Hypothalamus (tissue), 51 donors: ENCODE measurements at regions not wholly inside any gene's neighbourhood (a gene's known extent, or its start where the extent isn't known, plus 50 kb on each side); places are given as distances from the start of the nearest gene placed in this dataset.

Experiments
- DNase-seq, 51 donors: peaks; one replicate each; lab custom pipeline; 2025; lab: John Stamatoyannopoulos, UW

DNA sequence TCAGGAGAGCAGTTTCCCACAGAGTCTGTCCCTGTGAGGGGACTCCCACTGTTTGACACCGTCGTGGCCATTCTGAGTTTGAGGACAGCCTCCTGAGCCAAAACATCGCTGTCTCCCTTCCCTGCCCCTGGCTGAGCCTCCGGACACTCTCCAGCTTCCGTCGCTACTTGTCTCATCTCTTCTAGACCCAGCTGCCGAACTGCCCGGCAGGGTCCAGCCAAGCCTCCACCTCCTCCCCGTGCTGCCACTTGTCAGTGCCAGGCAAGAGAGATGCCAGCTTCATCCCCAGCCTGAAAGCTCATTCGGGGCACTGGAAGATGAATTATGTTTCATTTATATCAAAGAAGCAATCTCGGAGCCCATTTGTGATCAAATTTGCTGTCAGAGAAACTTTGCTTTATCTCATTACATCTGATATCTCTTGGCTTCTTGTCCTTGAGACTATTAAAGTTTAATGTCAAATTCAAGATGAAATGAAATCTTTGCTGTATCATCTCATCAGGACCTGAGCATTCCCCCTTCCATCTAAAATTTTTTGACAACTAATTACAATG, 283.9 kb downstream of the BUD13 start:
- no peak for DNase-seq

DNA sequence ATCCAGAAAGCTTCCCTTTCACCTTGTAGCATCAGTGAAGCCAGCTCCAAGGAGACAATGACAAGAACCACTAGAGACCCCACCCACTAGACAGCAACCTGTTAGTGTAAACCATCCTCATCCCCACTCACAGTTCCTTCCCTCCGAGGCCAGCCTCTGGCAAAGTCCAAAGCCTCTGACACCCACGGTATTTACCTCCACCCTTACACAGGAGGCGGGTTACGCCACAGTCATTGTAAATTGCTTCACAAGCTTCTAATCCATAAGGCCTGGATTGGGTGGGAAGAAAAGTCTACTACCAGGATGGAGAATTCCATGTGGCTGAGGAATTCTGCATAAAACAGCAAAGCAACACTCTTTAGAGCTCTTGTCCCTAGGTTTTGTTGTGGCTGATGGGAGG, 287.4 kb downstream of the BUD13 start:
- no peak for DNase-seq

DNA sequence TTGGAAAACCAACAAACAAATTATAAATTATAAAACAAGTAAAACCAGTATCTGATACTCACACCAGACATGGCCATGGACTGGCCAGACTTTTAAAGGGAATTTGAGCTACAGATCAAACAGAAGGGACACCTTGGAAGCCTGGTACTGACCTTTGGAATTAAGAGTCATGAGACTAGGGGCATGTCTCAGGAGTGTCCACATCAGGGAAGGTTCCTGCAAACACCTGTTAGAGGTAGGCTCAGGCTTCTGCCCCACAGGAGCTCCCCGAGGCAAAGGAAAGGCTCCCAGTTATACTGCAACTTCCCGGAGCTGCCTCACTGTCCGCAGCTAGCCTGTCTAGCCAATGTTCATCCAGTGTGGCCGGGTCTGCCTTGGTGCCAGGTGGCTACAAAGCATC, 290.1 kb downstream of the BUD13 start:
- DNase-seq = no peak

DNA sequence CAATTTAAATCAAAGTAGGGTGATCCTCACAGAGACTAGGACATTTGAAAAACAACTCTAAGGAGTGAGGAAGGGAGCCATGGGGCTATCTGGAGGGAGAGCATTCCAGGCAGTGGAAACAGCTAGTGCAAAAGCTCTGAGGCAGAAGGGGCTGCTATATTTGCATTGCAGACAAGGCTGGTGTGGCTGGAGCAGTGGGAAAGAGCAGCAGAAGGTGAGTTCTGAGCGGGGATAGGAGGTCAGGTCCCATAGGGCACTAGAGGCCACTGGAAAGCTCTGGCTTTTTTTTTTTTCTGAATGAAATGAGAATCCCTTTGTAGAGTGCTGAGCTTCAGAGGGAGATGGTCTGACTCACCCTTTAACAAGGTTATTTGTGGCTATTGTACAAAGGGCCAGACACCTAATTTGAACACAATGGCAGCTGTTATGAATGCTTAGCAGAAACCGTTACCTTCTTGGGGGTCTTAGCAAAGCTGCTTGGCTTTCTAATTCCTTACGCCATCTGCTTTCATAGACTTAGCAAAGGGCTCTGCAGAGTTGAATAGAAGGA, 291.6 kb downstream of the BUD13 start:
- no peak for DNase-seq

DNA sequence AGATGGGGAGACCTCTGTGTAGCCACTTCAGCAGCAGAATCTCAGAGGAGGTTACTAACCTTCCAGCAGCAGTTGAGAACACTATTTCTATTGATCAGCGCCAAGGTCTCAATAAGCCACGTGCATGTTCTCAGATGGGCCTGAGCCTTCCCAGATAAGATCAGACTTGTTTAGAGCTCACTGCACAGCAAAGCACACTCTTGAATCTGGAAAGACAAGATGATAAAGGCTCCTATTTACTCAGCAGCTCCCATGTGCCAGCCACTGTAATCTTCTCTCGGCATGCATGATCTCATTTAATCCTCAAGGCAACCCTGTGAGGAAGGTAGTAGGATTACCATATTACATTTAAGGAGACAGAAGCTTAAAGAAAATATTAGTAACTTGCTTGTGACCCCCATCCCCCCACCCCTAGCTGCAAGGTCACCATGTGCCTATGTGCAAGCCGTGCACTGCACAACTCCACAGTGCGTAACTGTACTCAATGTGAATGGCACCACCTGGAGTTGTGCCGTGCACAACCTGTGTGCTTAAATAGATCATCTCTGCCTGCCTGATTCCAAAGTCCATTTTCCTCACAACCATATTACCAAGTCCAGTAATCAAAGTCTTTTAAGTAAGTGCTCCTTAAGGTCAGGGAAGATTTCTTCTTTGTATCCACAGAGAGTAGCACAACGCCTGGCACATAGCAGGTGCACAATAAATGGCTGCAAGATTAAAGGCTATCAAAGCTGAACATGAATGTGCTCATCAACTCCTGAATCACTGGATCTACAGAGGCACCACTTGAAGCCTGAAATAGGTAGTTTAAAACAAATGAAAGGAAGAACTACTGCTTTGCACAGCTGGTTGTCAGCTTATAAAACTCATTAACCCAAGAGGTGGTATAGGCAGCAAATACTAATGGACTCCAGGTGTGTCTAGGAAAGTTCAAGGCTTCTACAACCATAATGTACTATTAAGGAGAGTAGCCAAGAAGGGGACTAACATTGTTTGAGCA, 293.8 kb downstream of the BUD13 start:
- no peak for DNase-seq

DNA sequence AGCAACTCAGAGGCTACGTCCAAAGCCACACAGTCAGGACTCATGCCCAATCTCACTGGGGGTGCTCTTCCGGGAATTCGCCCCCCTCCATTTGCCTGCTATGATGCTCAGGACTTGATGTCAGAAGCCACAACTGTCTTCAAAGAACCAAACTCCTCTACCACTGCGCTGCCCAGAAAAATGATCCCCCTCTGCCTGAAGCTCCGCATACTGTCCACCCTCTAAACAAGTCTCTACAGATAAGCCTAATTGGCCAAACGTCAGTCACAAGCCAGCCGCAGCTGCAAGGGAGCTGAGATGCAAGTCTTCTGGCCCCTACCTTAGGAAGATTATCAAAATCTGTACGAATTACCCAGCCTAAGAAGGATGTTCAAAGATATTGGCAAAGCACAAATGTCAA, 294.6 kb downstream of the BUD13 start:
- no peak for DNase-seq

DNA sequence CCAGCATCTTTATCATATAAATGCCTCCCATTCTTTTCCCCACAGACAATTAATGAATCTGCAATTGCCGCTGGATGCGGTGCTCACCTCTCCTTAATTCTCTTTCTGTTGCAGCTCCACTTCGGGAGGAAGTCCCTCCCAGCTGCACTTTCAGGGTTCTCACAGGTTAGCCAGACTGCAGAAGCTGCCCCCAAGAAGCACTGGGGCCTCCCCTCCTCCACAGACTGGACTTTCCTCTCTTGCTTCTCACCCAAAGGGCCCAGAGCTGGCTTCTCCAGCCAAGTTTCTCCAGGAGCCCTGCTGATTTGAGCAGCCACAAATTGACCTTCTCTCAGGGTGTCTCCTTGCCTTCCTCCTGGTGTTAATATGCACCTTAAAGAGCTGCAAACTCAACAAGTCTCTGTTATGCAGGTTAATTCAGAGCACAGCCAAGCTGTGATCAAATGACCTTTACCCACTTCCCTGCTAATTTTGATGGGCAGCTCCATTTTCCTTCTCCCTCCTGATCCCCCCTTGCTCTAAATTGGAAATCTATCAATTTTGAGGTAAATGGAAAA, 298.9 kb downstream of the BUD13 start:
- DNase-seq = no peak

DNA sequence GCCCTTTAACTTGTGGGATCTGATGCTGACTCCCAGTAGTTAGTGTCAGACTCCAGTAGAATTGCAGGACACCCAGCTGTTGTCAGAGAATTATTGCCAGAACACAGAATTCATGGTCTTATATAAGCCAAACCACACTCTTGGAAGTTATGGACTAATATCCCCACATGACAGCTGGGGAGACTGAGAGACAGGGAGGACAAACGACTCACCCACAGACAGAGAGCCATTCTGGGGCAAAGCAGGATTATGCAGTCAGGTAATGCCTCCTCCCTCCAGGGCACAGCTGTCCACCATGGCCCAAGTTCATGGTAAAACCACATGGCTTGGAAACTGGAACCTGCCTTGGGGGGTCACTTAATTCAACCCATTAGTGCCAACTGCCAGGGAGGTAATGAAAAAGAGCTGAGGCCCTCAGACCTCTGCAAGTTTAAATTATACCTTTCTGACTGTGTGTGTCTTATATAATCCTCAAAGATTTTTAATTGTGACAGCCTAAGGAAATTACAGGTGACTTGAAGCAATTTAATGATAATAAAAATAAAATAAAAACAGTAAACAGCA, 299.5 kb downstream of the BUD13 start:
- no peak for DNase-seq

DNA sequence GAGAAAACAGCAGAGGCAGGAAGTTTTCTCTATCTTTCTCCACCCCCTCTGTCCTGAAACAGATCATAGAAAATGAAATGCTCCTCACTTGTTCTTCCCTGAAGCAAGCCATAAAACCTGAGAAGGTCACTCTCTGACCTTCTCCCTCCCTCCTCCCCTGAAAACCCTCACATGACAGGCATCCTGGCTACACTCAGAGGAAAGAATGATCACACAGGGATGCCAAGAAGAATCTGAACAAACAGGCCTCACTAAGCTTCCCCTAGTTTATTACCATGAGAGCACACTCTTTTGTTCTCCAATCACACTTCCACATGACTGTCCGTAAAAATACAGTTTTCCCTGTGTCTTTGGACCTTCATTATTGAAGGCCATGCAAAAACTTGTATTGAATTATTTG, 300.1 kb downstream of the BUD13 start:
- DNase-seq = no peak

DNA sequence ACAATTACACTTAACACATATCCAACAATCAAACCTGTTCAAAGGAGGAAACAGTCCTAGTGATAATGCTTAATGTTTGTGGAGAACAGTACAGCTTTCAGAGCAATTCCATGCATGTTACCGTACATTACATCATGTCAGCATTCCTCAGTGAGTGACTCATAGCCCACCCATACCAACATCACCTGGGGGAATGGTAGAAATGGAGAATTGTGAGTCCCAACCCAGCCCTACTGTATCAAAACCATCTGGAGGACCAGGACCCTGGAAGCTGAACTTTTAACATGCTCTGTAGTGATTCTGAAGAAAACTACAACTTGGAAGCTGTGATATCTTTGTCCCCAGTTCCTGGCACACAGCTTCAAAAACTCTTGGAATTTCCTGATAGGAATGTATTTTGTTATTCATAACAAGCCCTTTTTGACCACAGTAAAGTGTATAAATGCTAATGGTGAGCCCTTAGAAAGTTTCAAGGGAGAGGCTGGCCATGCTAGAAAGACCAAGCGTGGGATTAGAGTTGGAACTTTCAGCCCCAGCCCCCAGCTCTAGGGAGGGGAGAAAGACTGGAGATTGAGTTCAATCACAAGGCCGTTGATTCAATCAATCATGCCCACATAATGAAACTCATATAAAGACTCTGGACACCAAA, 301.1 kb downstream of the BUD13 start:
- DNase-seq = no peak

DNA sequence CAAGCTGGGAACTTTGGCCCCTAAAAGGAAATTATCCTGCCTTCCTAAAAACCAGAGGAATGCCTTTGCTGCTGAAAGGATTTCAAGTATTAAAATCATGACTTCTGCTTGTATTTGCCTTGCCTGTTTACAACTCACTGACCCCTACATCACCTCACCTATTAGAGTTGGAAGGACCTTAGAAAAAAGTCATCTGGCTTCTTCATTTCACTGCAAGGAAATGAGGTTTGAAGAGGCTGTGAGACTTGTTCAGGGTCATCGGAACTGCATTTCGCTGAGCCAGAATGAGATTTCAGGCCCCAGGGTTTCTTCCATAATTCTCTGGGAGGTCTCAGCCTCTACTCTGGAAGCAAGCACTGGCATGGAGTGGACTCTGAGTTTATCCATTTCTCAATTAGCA, 304.1 kb downstream of the BUD13 start:
- no peak for DNase-seq

DNA sequence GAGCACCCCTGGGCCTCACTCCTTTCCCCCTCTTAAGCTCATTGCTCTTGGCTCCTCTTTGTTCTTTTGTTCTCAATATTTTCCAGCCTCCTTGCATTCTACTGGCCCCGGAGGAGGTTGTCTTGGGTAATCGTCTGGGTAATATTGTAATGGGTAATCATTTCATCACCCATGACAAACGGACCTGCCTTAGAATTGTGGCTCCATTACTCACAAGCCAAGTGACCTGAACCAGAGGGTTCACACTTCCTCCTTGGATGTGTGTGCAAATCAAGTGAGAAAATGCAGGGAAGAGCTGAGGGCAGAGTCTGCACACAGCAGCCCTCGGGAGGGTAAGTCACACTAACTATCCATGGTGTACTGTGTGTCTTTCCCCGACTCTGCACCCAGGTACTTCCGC, 305.0 kb downstream of the BUD13 start:
- DNase-seq = no peak

DNA sequence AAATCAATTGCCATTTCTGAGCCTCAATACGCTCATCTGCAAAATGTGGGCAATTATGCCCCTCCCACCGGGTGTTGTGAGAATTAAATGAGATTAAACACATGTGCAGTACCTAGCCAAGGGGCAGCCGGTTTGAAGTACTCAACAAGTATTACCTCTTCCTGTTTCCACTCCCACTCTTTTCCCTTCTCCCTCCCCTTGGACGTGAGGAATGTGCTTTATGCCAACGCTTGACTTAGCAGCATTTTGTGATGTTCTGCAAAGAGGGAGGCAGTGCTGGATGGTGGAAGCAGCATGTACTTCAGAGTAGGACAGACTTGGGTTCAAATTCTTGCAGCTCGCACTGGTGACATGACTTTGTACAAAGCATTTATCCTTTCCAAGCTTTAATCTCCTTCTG, 306.0 kb downstream of the BUD13 start:
- no peak for DNase-seq

DNA sequence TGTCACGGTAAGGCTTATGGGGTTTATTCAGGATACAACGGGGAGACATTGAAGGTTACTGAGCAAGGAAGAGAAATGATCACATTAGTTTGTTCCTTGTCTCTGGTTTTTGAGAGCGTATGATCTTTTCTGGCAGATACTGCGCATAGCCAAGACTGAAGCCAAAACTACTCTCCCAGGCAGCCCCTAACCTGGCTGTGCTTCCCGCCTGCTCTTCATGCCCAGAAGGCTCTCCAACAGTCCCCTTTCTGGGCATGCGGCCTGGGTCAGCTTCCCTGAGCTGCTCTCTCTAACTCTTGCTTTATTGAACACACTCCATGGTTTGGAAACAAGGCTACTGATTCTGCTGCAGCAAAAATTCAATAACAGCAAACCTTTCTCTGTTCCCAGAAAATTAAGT, 306.6 kb downstream of the BUD13 start:
- DNase-seq = peak in 24 of 51 donors; percentile 3 to 57 (median 28)

DNA sequence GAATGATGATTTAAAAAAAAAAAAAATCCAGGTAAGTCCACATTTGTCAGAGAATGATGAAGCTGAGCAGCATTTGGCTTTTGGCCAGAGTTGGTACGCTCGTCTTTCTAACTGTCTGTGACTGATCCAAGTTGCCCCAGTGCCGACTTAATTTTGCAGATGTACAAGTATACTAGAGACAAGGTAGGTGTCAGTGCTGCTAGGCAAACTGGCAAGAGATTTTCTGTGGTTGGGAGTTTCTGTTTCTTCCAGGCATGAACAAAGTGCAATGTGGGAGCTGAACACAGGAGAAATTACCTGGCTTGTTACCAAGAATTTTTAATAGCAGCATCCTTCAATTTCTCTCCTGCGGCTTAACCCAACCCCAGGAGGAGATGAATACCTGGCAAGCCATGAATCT, 307.7 kb downstream of the BUD13 start:
- peak in 1 of 51 donors; percentile 19 for DNase-seq

DNA sequence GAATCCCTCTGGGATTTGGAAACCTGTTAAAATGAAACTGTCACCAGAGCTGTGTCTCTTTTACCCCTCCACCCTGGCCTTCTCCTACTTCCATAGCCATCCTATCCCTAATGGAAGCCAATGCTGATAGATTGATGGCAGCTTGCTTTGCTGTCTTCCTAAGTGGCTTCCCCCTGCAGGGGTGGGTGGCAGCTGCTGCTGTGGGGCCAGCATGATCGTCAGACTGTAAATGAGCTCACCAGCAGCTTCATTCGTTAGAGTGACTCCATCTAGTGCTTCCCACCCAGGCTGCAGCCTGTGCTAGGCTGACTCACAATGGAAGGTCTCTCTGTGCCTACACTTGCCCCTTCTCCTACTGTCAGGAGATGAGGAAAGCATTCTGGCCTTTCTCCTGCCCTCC, 311.0 kb downstream of the BUD13 start:
- peak in 3 of 51 donors; percentile 5 to 43 (median 22) for DNase-seq

DNA sequence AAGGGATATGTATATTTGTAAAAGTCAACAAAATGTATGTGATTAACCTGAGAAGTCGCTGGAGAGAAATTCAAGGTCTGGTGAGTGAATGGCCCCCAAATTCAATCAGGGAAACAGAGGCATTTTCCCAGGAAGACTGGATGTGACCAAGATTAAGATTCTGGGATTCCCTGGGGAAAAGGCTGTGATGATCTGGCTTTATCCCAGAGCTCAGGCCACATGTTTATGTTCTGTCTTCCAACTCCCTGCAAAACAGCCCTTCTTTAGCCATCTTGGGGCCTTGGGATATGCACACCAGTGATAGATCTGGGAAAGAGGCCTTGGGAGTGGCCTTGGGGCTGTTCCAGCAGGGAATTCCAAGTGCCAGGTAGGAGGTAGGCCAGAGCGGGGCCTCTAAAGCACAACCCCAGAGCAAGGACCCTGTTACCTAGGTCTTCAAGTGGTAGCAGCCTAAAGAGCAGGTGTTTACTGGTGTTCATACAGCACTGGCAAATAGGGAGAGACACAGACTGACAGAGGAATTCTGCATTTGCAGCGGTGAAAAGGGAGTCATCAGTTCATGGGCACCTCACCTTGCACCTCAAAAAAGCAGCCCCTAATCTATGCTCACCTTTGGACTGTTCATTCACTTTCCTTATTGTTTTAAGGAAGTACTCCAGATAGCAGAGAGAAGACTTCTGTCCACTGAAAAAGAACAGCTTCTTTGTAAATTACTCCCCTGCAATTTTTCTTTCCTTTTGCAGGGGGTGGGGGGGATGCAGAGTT, 312.4 kb downstream of the BUD13 start:
- no peak for DNase-seq

DNA sequence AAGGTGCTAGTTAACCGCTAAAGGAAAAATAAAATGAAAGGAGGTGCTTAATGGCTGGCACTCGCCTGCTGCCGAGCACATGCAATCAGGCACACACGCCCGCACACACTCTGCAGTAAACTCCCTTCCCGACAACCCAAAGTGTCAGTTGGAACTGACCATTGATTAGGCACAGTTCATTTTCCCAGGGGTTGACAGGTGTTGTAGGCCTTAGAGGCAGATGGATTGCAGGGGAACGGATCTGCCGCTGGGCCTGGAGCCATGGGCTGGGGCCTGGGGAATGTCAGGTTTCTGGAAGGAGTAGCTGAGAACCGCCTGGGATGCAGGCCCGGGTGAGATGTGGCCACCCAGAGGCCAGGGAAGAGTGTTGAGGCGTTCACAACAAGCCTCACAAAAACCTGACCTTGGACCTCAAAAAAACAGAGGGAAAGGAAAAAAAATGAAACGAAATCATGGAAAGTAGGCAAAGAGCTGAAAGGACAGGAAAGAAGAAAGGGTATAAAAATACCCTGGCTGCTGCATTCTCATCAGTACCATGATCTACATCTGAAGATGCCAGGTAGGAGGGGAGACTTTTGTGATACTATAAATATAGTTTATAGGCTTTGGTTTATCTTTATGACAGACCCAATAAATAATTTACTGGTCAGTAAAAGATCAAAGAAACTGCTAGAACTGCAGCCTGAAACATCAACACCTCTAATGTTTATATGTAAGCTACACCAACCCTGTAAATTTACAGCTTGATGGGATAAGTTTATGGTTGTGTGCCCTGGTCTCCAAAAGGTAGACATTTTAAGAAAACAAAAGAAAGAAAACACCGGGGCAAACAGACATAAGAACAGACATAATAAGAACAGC, 313.4 kb downstream of the BUD13 start:
- DNase-seq = no peak

DNA sequence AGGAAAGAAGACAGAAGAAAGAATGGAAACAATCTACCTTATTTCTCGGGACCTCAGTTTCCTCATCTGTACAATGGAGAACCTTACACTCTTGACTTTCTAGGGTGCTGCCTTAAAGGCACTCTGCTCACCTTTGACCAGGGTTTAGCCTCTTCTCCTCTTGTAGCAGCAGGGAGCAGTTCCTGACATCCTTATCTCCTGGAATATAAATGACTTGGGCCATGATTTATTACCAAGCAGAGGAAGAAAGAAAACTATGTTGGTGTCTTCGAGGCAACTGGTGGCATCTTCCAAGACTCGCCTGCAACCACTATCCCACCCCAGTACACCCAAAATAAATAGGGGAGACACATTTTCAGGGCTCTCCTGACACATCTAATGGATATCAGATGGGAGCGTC, 314.2 kb downstream of the BUD13 start:
- no peak for DNase-seq
